ENCODE measurements at regions not wholly inside any gene's neighbourhood (a gene's known extent, or its start where the extent isn't known, plus 50 kb on each side); places are given as distances from the start of the nearest gene placed in this dataset.
"Not testable (repeated sequence)": the region's sequence is repeated elsewhere in the genome, so short reads cannot be mapped to it uniquely, and the experiment has no call there.

DNA sequence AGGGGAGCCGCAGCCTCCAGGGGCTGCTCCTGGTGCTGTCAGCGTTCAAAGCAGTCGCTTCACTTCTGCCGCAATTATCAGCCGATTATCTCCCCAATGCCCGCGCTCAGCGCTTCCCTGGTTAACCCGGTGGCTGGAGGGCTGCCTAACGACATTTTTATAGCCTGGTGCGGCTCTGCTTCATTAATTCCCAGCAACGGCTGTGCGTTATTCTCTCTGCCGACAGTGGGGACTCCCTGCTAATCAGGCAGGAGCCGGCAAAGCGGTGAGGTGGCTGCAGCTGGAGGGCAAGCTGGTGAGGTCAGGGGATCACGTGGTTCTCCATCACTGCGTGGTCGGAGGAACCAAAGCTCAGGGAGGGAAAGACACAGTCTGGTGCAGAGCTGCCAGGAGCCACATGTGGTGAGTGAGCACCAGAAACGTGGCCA is 62.9 kb downstream of the GLRX5 start:
- peak; percentile 26 for DNase-seq

DNA sequence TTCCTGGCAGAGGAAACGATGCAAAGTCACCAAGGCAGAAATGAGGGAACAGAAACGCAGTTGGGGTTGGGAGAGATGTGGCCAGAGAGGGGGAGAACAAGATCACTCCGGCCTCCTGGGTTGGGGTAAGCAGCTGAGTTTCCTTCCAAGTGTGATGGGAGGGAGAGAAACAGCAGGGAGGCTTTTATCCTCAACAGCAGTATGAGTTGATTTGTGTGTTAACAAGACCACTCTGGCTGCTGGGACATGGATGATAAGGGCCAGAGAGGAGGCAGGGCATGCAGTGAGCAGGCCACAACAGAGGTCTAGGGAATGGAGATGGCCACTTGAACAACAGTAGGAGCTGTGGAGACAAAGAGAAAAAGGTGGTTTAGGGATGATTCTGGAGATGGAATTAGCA is 66.8 kb downstream of the GLRX5 start:
- no peak for DNase-seq

DNA sequence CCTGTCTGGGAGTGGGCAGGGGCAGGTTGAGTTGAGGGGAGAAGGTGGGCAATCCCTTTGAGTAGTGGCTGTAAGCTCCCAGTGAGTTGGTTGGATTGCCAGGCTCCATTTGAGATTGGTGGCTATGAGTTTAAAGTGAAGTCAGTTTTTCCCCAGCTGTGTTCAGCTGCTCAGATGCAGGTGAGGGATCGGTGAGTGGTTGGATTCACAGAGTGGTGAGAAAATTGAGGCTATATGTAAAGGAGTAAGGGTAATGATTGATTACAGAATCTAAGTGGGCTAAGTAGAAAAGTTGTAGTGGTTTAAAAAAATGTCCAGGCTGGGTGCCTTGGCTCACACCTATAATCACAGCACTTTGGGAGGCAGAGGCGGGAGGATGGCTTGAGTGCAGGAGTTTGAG is 68.6 kb downstream of the GLRX5 start:
- DNase-seq: no peak

DNA sequence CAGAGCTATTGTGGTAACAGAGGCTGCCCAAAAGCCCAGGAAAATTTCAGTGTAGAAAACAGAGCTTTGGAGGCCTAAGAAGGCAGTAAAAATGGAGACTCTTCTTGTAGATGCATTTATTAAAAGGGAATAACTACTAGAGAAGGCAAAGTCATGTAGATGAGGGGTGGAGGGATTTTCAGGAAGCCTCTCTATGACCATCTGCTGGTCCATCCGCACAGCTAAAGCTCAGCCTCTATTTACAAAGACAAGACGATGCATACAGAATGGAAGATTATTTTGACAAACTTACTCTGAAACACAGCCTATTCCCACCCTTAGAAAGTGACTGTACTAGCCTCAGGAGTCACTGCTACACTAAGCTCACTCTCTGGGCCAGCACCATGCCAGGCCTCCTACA is 71.4 kb downstream of the GLRX5 start:
- no peak for DNase-seq

DNA sequence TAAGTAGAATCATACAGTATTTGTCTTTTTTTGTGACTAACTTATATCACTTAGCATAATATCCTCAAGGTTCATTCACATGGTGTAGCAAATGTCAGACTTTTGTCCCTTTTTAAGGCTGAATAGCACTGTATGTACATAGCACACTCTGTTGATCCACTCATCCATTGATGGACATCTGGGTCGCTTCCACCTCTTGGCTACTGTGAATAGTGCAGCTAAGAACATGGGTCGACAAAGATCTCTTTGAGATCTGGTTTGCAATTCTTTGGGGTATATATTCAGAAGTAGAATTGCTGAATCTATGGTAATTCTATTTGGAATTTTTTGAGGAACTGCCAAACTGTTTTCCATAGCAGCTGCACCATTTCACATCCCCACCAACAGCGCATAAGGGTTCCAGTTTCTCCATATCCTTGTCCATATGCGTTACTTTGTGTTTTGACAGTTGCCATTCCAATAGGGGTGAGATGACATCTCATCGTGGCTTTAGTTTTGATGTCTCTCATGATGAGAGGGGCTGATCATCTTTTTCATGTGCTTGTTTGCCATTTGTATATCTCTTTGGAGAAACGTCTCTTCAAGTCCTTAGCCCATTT is 73.9 kb downstream of the GLRX5 start:
- no peak for DNase-seq

DNA sequence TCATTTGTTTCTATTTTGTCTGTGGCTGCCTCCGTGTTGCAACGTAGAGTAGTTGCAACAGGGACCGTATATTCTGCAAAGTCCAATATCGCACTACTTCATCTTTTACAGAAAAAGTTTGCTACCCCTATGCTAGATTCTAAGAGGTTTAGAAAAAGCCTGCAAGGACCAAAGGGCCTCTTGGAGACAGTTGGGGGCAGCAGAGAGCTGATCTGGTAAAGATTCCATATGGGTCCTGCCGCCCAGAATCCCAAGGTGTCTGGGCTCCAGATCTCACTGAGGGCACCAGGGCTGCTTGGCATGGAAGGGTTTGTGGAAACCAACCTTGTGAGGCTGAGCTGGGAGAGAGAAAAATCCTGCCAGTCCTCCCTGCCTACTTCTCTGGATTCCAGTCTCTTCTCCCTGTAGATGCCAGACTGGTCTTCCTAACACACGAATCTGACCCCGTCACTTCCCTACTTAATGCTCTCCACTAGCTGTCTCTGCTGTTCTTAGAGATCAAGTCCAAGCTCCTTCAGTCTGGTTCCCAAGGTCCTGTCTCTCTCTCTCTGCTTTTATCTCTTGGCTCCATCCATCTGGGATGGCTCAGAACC is 74.6 kb downstream of the GLRX5 start:
- DNase-seq: peak; percentile 65

DNA sequence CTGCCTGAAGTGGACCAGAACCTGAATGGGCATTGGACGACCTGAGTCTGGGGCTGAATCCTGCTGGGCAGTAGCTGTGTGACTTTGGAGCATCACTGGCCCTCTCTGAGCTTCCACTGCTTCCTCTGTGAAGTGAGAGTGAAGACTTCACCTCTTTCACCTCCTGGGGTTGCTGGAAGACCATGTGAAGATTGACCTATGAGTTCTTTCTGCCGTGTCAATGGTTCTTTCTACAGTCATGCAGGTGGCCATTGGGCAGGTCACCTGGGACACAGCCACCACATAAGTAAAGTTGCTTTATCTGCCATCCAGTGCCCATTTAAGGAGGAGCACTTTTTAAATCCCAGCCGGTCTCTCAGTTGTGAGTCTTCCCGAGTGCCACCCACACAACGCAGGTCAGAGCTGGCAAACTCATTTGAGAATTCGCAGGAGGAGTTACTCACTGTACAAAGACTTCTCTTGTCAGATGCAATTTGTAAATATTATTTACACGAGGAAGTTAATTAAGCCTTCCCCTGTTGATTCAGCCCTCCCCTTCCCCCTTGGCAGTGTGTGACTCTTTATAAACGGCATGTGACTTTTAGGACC is 74.8 kb upstream of the TCL1B start:
- DNase-seq: no peak

DNA sequence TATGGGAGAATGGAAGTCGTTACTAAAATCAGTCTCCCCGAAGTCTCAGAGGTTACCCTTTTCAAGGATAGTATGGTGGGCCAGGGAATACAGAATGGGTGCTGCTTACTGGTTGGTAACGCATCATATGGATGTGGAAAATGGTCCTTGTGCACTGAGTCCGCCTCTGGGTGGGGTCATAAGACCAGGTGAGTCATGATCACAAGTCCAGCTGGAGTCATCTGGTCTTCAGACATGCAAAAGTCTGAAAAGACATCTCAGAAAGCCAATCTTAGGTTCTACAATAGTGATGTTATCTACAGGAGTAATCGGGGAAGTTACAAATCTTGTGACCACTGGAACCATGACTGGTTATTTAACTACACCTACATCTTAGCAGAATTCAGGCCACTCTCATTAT is 71.9 kb upstream of the TCL1B start:
- no peak for DNase-seq

DNA sequence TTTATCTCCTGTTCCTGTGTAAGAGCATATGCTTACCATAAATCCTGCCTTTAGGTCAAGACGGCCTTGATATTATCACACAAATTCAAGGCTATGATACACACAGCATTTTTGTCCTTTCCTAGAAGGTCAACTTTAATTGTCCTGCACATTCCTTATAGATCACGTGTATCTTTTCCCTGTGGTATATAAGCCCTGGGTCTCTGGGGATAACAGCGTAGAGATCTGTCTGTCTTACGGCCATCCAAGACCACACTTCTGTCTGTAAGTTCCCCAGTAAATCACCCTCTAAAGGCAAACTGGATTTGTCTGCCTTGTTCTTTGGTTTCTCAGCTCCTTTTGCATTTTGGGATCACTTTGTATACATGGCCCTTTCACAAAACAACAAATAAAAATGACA is 69.5 kb upstream of the TCL1B start:
- no peak for DNase-seq

DNA sequence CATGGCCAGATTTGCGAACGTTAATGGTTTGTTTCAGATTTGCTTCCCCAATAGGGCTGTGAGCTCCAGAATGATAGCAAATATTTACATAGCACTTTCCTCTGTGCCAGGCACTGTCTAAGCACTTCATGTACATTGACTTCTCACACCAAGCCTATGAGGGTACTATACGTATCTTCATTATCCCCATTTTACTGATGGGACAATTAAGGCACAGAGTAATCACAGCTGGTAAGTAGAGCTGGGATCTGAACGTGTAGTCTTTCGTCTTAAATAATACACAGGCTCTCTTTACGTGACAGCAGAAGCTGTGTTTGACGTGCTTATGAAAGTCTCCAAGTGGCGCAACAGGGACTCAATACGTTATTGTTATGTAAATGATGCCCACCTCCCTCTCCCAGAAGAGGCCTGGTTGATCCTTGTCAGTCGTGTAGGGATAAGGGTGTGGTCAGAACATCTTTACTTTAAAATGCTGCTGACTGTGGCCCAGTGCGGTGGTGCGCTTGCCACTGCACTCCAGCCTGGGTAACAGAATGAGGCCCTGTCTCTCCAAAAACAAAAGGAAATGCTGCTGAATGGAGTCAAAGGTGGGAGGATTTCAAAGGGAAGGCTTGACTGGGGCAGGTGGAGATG is 66.3 kb upstream of the TCL1B start:
- DNase-seq: no peak

DNA sequence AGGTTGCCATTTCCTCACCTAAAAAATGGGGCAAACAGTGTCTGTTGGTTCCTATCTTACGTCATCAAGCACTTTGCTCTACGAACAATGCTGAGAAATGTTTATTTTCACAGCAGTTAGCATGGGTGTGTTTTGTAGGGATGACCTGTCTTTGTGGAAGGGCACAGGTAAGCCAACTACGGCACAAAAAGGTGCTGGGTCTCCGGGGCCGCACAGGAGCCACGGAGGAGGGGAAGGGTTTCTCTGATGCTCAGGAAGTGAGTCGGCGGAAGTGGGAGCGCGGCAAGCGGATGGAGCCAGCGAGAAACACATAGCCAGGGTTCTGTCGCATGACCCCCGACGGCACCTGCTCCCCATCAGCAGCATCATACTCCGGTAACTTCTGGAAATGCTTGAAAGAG is 65.6 kb upstream of the TCL1B start:
- DNase-seq: no peak

DNA sequence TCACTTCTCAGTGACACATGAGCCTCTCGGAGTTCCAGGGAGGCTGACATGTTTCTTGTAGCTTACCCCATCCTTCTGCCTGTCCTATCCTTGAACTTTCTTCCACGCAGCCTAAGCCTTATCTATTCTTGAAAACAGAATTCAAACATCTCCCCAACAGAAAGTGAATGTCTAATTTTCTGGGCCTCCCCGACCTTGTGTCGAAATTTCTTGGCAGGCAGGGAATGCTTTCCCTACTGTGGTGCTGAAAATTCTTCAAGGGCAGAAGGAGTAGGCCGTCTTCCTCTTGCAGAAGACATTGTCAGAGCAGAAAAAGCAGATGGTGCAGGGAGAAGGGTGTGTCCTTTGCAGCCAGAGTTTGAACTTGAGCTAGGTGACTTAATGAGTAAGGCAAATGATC is 63.0 kb upstream of the TCL1B start:
- DNase-seq: no peak

DNA sequence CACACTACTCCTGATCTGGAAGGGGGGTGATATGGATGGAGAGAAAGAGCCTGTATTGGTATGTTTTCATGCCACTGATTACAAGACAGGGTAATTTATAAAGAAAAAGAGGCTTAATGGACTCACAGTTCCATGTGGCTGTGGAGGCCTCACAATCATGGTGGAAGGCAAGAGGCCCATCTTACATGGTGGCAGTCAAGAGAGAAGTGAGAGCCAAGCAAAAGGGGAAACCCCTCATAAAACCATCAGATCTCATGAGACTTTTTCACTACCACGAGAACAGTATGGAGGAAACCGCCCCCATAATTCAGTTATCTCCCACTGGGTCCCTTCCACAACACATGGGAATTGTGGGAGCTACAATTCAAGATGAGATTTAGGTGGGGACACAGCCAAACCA is 60.5 kb upstream of the TCL1B start:
- not testable (repeated sequence) for DNase-seq

DNA sequence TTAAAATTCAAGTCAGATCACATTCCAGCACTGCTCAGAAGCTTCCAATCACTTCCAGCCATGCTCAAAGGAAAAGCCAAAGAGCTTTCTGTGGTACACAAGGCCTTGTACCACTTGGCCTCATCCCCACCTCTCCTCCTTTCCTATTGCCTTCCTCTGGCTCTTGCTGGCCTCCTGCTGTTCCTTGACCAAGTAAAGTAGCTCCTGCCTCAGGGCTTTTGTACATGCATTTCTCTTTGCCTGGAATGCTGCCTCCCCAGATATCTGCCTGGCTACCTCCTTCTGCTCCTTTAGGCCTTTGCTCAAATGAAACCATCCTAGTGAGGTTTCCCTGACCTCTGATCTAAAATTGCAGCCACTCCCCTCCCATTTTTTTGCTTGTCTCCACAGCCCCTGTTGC is 51.2 kb upstream of the TCL1B start:
- no peak for DNase-seq
